Iris pigment epithelial cell (primary cell): ENCODE measurements at regions not wholly inside any gene's neighbourhood (a gene's known extent, or its start where the extent isn't known, plus 50 kb on each side); places are given as distances from the start of the nearest gene placed in this dataset.
"Not testable (repeated sequence)": the region's sequence is repeated elsewhere in the genome, so short reads cannot be mapped to it uniquely, and the experiment has no call there.

Source experiments
- DNase-seq: peaks from one replicate; pipeline ENCODE4 v3.0.0-alpha.2; 2011; ENCODE audit warnings: low read depth

- DNase-seq, result no peak
Measured at GRCh38 chr6:92274588-92274987, 1144.8 kb downstream of the EPHA7 start.

GRCh38 chr6:92273694-92274093, 1145.7 kb downstream of the EPHA7 start:
- no peak for DNase-seq

- no peak for DNase-seq
Measured at GRCh38 chr6:92271091-92271490, 1148.3 kb downstream of the EPHA7 start.

GRCh38 chr6:92270365-92270764, 1149.0 kb downstream of the EPHA7 start:
- DNase-seq, result no peak

GRCh38 chr6:92267335-92267734, 1152.0 kb downstream of the EPHA7 start:
- no peak for DNase-seq

- DNase-seq, result no peak
Measured at GRCh38 chr6:92263864-92264263, 1155.5 kb downstream of the EPHA7 start.

- DNase-seq, result no peak
Measured at GRCh38 chr6:92259171-92259570, 1160.2 kb downstream of the EPHA7 start.

GRCh38 chr6:92243315-92243714, 1176.0 kb downstream of the EPHA7 start:
- no peak for DNase-seq

- DNase-seq, result no peak
Measured at GRCh38 chr6:92231171-92231701, 1188.1 kb downstream of the EPHA7 start.

GRCh38 chr6:92219987-92220386, 1199.4 kb downstream of the EPHA7 start:
- DNase-seq, result not testable (repeated sequence)

GRCh38 chr6:92216717-92217116, 1202.6 kb downstream of the EPHA7 start:
- DNase-seq, result no peak

- peak; percentile 4 for DNase-seq
Measured at GRCh38 chr6:92201618-92202017, 1217.7 kb downstream of the EPHA7 start.

GRCh38 chr6:92196325-92196724, 1223.0 kb downstream of the EPHA7 start:
- DNase-seq, result no peak

GRCh38 chr6:92195796-92196195, 1223.6 kb downstream of the EPHA7 start:
- no peak for DNase-seq

GRCh38 chr6:92188016-92188415, 1231.3 kb downstream of the EPHA7 start:
- no peak for DNase-seq

- no peak for DNase-seq
Measured at GRCh38 chr6:92184933-92185332, 1234.4 kb downstream of the EPHA7 start.

GRCh38 chr6:92181347-92181746, 1238.0 kb downstream of the EPHA7 start:
- no peak for DNase-seq

- no peak for DNase-seq
Measured at GRCh38 chr6:92180090-92180489, 1239.3 kb downstream of the EPHA7 start.

GRCh38 chr6:92176666-92177065, 1242.7 kb downstream of the EPHA7 start:
- DNase-seq, result no peak

- DNase-seq, result no peak
Measured at GRCh38 chr6:92174398-92175073, 1244.8 kb downstream of the EPHA7 start.

GRCh38 chr6:92169506-92169905, 1249.9 kb downstream of the EPHA7 start:
- DNase-seq, result no peak

GRCh38 chr6:92166666-92167065, 1252.7 kb downstream of the EPHA7 start:
- DNase-seq, result no peak

GRCh38 chr6:92161953-92162352, 1257.4 kb downstream of the EPHA7 start:
- no peak for DNase-seq

- DNase-seq, result no peak
Measured at GRCh38 chr6:92160226-92160625, 1259.1 kb downstream of the EPHA7 start.
